Endothelial cell of umbilical vein (primary cell): ENCODE measurements at regions not wholly inside any gene's neighbourhood (a gene's known extent, or its start where the extent isn't known, plus 50 kb on each side); places are given as distances from the start of the nearest gene placed in this dataset.

Source experiments
- BruUV-seq: library from RNA; stranded (reverse); fragments of 400-500 nt; replicated peaks from 2 replicates; lab custom pipeline; 2021; lab: Mats Ljungman, UMichigan
- CTCF ChIA-PET: fragments of 300-600, 350-600 bp; sonication (Branson Sonifier 250); formaldehyde crosslinking; loops from one replicate; lab custom pipeline; 2021; ENCODE audit warnings: antibody characterized with exemption, inconsistent platforms; lab: Charles Lee
- POLR2A ChIA-PET: fragments of 300-600, 350-600 bp; sonication (Branson Sonifier 250); formaldehyde crosslinking; loops from one replicate; lab custom pipeline; 2021; ENCODE audit warnings: antibody characterized with exemption, inconsistent platforms; lab: Charles Lee
- DNase-seq: peaks from one replicate; pipeline ENCODE4 v3.0.0-alpha.2; 2011; ENCODE audit warnings: low read depth, low spot score
- FAIRE-seq: peaks from 2 replicates; lab custom pipeline; 2011; peaks lifted over from hg19 to GRCh38; lab: Jason Lieb, UNC
- H2AFZ ChIP-seq: 2 replicates; pipeline ENCODE4 v1.6.0; 2012; ENCODE audit warnings: low read depth, low read length, control low read depth, inconsistent platforms
- H3K27ac ChIP-seq: 2 replicates; pipeline ENCODE4 v1.5.1; 2011; ENCODE audit warnings: low read depth, mild to moderate bottlenecking, control low read depth, low read length, moderate library complexity; ENCODE audit not compliant: insufficient read depth
- H3K27me3 ChIP-seq, 2 experiments: 2 replicates each; pipeline versions ENCODE4 v1.6.0 to v1.6.1; 2011; ENCODE audit warnings: low read length in 2 of 2, mixed read lengths in 1 of 2; ENCODE audit not compliant: control insufficient read depth in 2 of 2, insufficient read depth in 2 of 2
- H3K36me3 ChIP-seq, 2 experiments: 2 replicates in 1 of 2; 3 replicates in 1 of 2; pipeline ENCODE4 v1.5.1; 2011; ENCODE audit warnings: low read length in 2 of 2, mild to moderate bottlenecking in 1 of 2, moderate library complexity in 1 of 2; ENCODE audit not compliant: control insufficient read depth in 2 of 2, insufficient read depth in 2 of 2; ENCODE audit errors: extremely low read depth in 1 of 2
- H3K4me1 ChIP-seq: 3 replicates; pipeline ENCODE4 v1.5.1; 2011; ENCODE audit warnings: mild to moderate bottlenecking, low read length; ENCODE audit not compliant: control insufficient read depth, insufficient read depth; ENCODE audit errors: extremely low read depth
- H3K4me2 ChIP-seq: 2 replicates; pipeline ENCODE4 v1.6.1; 2011; ENCODE audit warnings: low read length, control low read depth, mixed read lengths; ENCODE audit not compliant: insufficient read depth
- H3K4me3 ChIP-seq, 3 experiments: fragments of 200-600 bp in 1 of 3; sonication (generic), shearing (Covaris generic) in 1 of 3; replicated peaks in 1 of 3; 2 replicates each; pipeline ENCODE4 v1.5.1; 2011 to 2016; ENCODE audit warnings: control low read depth in 3 of 3, low read length in 3 of 3, mild to moderate bottlenecking in 2 of 3, inconsistent platforms in 1 of 3, low read depth in 1 of 3, moderate library complexity in 1 of 3; ENCODE audit not compliant: insufficient read depth in 1 of 3
- H3K79me2 ChIP-seq: 2 replicates; pipeline ENCODE4 v1.6.0; 2012; ENCODE audit warnings: low read length, inconsistent platforms; ENCODE audit not compliant: control insufficient read depth, insufficient read depth
- H3K9ac ChIP-seq: replicated peaks from 2 replicates; pipeline ENCODE3; 2011; ENCODE audit warnings: low read length, control low read depth; ENCODE audit not compliant: insufficient read depth; ENCODE audit errors: extremely low read depth
- H3K9me1 ChIP-seq: replicated peaks from 3 replicates; pipeline ENCODE4 v1.6.0; 2011; ENCODE audit warnings: mild to moderate bottlenecking, low read length; ENCODE audit not compliant: control insufficient read depth, insufficient read depth; ENCODE audit errors: extremely low read depth
- H3K9me3 ChIP-seq: replicated peaks from 2 replicates; pipeline ENCODE4 v1.5.1; 2012; ENCODE audit warnings: low read length, inconsistent platforms; ENCODE audit not compliant: control insufficient read depth, insufficient read depth
- H4K20me1 ChIP-seq: replicated peaks from 2 replicates; pipeline ENCODE3; 2011; ENCODE audit warnings: mild to moderate bottlenecking, low read length; ENCODE audit not compliant: control insufficient read depth, insufficient read depth; ENCODE audit errors: extremely low read depth
- CTCF ChIP-seq, 2 donors: IDR thresholded peaks; 1 replicate in 1 of 2; 2 replicates in 1 of 2; pipeline ENCODE4 v1.5.1; 2011; ENCODE audit warnings: low read length in 2 of 2, mild to moderate bottlenecking in 2 of 2, moderate library complexity in 2 of 2, control low read depth in 1 of 2, inconsistent platforms in 1 of 2, low read depth in 1 of 2; ENCODE audit not compliant: insufficient read depth in 1 of 2; ENCODE audit errors: extremely low read depth in 1 of 2
- EZH2 ChIP-seq: IDR thresholded peaks from 2 replicates; pipeline ENCODE4 v1.6.1; 2012; ENCODE audit warnings: borderline replicate concordance, low read depth, mild to moderate bottlenecking, moderate library complexity, low read length, inconsistent platforms; ENCODE audit not compliant: severe bottlenecking
- FOS ChIP-seq: IDR thresholded peaks from 2 replicates; pipeline ENCODE4 v1.6.1; 2011; ENCODE audit warnings: mild to moderate bottlenecking, low read length, moderate library complexity, borderline replicate concordance; ENCODE audit not compliant: insufficient read depth
- GATA2 ChIP-seq: IDR thresholded peaks from 2 replicates; pipeline ENCODE4 v1.7.0; 2011; ENCODE audit warnings: low read depth, mild to moderate bottlenecking, moderate library complexity, mixed read lengths, low read length; ENCODE audit not compliant: insufficient read length, insufficient read depth
- JUN ChIP-seq: IDR thresholded peaks from 2 replicates; pipeline ENCODE4 v1.6.1; 2011; ENCODE audit warnings: borderline replicate concordance, low read depth; ENCODE audit not compliant: insufficient read length, insufficient read depth
- MAX ChIP-seq: IDR thresholded peaks from 2 replicates; pipeline ENCODE4 v1.6.1; 2011; ENCODE audit not compliant: insufficient read depth, insufficient read length
- MYC ChIP-seq: IDR thresholded peaks from one replicate; pipeline ENCODE4 v1.6.1; 2011; ENCODE audit warnings: mild to moderate bottlenecking, low read depth, low read length
- POLR2A ChIP-seq: IDR thresholded peaks from 2 replicates; pipeline ENCODE4 v1.6.1; 2012; ENCODE audit warnings: low read depth, mild to moderate bottlenecking, control low read depth, low read length
- POLR2AphosphoS5 ChIP-seq: IDR thresholded peaks from 2 replicates; pipeline ENCODE4 v1.6.1; 2012; ENCODE audit warnings: low read depth, mild to moderate bottlenecking, control low read depth, low read length, moderate library complexity; ENCODE audit not compliant: insufficient read depth
- dilution Hi-C: fragments of 300-500 bp; cut with MboI; formaldehyde crosslinking; loops from one replicate; pipeline ENCODE4 v1.15.0; 2019; ENCODE audit warnings: low sequenced_read_pairs; ENCODE audit not compliant: extremely low pct_ligation_motif_present
- intact Hi-C: fragments of 100-400 bp; cut with micrococcal nuclease; formaldehyde crosslinking; loops from one replicate; pipeline ENCODE4 v1.10.0; 2022

- ChIA-PET POLR2A (no interaction called here), CTCF (no interaction called here)
- FAIRE-seq (no peak), DNase-seq (no peak)
- Histone ChIP-seq H3K9me3 (no peaks in the 10 kb centered on the region), H3K27me3 (no peaks in the 10 kb centered on the region), H3K79me2 (no peaks in the 10 kb centered on the region), H3K4me1 (no peaks in the 10 kb centered on the region), H3K9ac (no peak overlapping the region), H3K27ac (no peak overlapping the region), H2AFZ (no peak overlapping the region), H3K36me3 (no peaks in the 10 kb centered on the region), H4K20me1 (no peaks in the 10 kb centered on the region), H3K4me2 (no peak overlapping the region), H3K4me3 (no peak overlapping the region), H3K9me1 (no peaks in the 10 kb centered on the region)
- TF ChIP-seq MAX (no peak), GATA2 (no peak)
- BruUV-seq: no TSS peak
- dilution Hi-C loops: no loop called here
- intact Hi-C loops: no loop called here
These were observed 101.2 kb upstream of the CREB1 start for GRCh38 chr2:207428573-207428972.

- CTCF ChIA-PET: interaction anchor here (0.7 to 1.5 kb wide), 3 partner anchors 12 to 20 kb away, joined by 3 to 4 read pairs (median 3); no protein-coding TSS in a partner anchor
- no peak for FAIRE-seq
- Histone ChIP-seq H3K4me3 (no peak overlapping the region), H3K27ac (no peak overlapping the region), H3K79me2 (no peaks in the 10 kb centered on the region), H4K20me1 (no peaks in the 10 kb centered on the region), H3K27me3 (no peaks in the 10 kb centered on the region), H3K4me1 (no peaks in the 10 kb centered on the region), H3K4me2 (no peak overlapping the region), H3K9ac (no peak overlapping the region), H3K36me3 (no peaks in the 10 kb centered on the region), H2AFZ (no peak overlapping the region), H3K9me3 (no peaks in the 10 kb centered on the region), H3K9me1 (no peaks in the 10 kb centered on the region)
- peak; percentile 15 for DNase-seq
- intact Hi-C loops (no loop called here), dilution Hi-C loops (no loop called here)
- POLR2A ChIA-PET: no interaction called here
- BruUV-seq: no TSS peak
- TF ChIP-seq FOS (no peak), POLR2A (no peak), MYC (no peak), CTCF (IDR thresholded peaks at IDR 0.05; ENCODE audit: extremely low read depth in 1 of 2, insufficient read depth in 1 of 2, low read depth in 1 of 2, low read length in 2 of 2) (no peak), GATA2 (no peak), POLR2AphosphoS5 (no peak), EZH2 (no peak), JUN (no peak), MAX (no peak)
These were observed 97.3 kb upstream of the CREB1 start for GRCh38 chr2:207432453-207432852.
